NK-92 treated with Interleukin-12 subunit alpha and Interleukin-12 subunit beta, amount 100 ng/mL, for 24 hours (cell line): ENCODE measurements at regions not wholly inside any gene's neighbourhood (a gene's known extent, or its start where the extent isn't known, plus 50 kb on each side); places are given as distances from the start of the nearest gene placed in this dataset.
A peak's percentile ranks its signal among the peaks of the same experiment; 100 is the strongest.
"Not testable (repeated sequence)": the region's sequence is repeated elsewhere in the genome, so short reads cannot be mapped to it uniquely, and the experiment has no call there.

Source experiments
- DNase-seq: peaks from one replicate; lab custom pipeline; 2025; lab: John Stamatoyannopoulos, UW

- DNase-seq = no peak
Observed at GRCh38 chr12:107590814-107591375, 94.7 kb upstream of the PWP1 start.

DNA sequence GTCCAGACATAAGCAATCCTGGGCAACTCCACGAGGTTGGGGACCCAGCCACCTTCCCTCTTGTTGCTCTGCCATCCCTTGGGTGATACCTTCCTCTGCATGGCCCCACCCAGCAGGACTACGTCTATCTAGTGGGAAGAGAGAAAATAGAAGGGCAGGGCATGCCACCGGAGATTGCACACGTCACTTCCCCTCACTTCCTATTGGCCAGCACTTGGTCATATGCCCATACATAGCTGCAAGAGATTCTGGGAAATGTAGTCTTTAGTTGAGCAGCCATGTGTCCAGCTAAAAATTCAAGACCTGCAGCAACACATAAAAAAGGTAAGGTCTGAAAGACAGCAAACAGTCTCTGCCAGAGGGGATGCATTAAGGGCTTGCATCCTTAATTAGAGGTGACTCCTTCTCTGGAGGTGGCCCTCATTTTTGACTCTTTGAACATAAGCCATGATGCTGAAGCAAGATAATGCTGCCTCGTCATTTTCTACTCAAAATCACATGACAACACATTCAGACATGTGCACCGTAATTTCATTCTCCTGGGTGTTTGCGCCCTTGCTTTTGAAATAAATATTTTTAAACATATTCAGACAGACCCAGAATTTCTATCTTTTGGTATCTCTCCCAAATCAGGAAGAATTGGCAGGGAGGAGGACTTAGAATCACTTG lies 91.8 kb upstream of the PWP1 start:
- no peak for DNase-seq

DNA sequence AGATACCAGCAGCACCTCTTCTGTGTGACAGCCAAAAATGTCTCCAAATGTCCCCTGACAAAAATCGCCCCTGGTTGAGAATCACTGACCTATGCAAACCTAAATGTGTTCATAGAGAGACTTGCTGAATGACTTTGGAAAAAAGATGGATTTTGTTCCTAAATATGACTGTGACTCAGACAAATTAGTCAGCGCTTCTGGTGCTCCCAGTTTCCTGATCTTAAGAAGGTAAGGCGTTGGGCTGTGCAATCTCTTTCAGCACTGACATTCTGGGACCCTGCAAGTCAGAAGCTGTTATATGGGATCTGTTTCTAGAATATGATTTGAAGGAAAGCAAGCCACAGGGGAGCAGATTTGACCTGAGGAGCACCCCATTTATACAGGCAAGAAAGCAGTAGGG lies 90.6 kb upstream of the PWP1 start:
- no peak for DNase-seq

GRCh38 chr12:107597695-107598410 lies 87.7 kb upstream of the PWP1 start:
- DNase-seq = peak; percentile 8

GRCh38 chr12:107598906-107599305 lies 86.7 kb upstream of the PWP1 start:
- DNase-seq = no peak

DNA sequence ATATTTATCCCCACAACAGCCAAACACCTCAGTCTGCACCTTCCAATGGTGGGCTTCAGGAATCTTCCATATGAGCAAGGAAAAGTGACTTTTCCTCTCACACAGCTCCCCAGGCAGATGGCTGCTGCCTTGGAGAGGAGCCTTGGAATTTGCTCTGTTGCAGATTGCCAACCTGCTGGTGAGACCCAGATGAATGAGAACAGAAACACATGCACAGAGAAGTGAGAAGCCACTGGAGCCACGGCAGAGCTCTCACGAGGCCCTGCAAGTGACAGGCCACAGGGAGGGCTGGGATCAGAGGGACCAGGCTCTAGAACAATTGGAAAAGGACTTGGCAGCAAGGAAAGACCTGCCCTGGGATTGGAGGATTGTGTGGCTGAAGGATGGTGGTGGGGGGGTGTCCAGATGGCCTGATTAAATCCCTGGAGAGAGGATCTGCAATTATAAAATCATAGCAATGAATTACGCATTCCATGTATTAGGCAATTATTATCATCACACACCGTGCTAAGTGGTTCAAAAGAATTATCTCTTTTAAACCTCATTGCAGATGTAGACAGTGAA lies 84.9 kb upstream of the PWP1 start:
- no peak for DNase-seq

GRCh38 chr12:107602446-107602845 lies 83.2 kb upstream of the PWP1 start:
- DNase-seq = no peak

GRCh38 chr12:107605293-107605692 lies 80.3 kb upstream of the PWP1 start:
- no peak for DNase-seq

- peak; percentile 70 for DNase-seq
Observed at GRCh38 chr12:107607464-107608392, 77.9 kb upstream of the PWP1 start.

DNA sequence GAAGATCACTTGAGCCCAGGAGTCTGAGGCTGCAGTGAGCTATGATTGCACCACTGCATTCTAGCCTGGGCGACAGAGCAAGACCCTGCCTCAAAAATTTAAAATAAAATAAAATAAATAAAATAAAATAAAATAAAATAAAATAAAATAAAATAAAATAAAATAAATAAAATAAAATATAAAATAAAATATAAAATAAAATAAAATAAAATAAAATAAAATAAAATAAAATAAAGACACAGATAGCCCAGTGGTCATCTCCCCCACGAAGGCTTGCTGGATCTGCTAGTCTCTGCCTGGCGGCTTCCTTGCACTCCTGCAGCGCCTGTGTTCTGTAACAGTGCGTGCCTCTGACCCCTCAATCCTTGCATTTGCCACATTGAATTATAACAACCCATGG lies 76.8 kb upstream of the PWP1 start:
- DNase-seq = not testable (repeated sequence)

DNA sequence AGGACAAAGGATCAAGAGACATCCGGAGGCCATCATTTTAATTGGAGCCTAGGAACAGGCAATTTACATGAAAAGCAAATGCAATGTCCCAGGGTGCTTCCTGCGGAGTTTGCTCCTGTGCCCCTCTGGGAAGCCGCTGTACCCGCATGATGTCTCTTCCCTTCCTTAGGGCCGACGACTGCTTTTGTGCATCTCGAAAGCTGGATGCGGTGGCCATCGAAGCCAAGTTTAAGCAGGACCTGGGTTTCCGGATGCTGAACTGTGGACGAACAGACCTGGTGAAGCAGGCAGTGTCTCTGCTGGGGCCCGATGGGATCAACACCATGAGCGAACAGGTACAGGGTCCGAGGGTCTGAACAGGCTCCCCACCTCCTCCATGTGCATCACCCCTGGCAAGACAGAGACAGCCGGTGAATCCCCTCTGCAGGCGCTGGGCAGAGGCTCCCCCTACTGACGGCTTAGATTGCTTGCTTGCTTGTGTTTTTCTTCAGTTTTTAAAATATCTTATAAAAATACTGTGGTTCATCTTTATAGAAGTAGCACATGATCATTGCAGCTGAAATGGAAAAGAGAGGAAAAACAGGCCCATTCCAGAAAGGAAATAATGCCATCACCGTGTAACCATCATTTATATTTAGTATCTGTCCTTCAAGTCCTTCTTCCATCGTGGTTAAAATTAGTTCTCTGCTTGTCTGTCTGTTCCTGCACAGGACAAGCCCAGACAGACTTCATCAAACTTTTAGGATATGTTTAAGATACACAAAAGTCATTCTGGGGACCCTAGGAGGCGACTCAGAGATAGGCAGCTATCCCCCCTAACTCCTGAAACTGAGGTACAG lies 75.4 kb upstream of the PWP1 start:
- no peak for DNase-seq

GRCh38 chr12:107612508-107612907 lies 73.1 kb upstream of the PWP1 start:
- no peak for DNase-seq

- DNase-seq = no peak
Observed at GRCh38 chr12:107616941-107617340, 68.7 kb upstream of the PWP1 start.

DNA sequence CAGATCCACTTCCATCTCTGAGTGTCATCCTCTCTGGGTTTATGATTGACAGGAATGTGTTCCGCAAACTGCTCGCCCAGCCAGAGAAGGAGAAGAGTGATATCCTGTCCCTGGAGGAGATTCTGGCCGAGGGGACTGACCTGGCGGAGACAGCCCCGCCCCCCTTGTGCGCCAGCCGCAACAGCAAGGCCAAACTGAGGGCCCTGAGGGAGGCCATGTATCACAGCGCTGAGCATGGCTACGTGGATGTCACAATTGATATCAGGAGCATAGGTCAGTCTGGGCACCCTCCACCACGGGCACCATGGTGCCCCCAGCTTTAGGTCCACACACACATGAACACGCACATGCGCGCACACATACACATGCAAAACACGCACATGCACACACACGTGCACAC lies 67.5 kb upstream of the PWP1 start:
- DNase-seq = no peak

DNA sequence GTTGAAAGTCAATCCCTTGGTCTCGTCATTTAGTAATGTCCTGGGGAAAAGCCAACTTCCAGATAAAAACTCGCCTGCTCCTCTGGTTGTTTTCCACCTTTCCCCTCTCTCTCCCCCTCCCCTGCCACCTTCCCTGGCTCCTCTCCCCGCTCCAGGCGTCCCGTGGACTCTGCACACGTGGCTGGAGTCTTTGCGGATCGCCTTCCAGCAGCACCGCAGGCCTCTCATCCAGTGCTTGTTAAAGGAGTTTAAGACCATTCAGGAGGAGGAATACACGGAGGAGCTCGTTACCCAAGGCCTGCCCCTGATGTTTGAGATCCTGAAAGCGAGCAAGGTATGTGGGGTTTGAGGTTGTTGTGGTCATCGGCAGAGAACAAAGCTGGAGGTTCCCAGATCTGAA lies 65.8 kb upstream of the PWP1 start:
- no peak for DNase-seq

DNA sequence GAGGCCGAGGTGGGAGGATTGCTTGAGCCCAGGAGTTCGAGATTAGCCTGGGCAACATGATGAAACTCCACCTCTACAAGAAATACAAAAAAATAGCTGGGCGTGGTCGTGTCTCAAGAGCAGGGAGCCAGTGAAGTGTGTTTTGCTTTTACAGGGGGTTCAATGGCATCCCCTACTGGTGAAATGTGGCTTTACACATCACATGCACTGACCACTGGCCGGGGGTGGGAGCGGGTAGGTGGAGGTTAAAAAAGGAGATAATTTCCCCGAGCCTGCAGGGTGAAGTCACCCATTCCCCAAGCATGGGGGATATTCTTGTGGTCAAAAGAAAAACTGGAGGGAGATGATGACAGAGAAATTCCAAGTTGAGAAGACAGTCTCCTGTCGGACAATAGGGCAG lies 63.6 kb upstream of the PWP1 start:
- no peak for DNase-seq

DNA sequence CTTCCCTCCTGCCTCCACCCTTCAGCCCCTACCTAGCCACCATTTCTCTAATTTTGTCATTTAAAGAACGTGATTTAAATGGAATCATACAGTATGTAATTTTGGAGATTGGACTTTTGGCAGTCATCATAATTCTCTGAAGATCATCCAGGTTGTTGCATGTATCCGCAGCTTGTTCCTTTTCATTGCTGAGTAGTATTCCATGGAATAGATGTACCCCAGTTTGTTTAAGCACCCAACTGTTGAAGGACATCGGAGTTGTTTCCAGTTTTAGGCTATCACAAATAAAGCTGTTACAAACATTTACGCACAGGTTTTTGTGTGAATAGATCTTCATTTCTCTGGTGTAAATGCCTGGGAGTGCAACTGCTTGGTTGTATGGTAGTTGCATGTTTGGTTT lies 61.1 kb upstream of the PWP1 start:
- no peak for DNase-seq

- no peak for DNase-seq
Observed at GRCh38 chr12:107631715-107632114, 53.9 kb upstream of the PWP1 start.

- no peak for DNase-seq
Observed at GRCh38 chr12:107632246-107632645, 53.4 kb upstream of the PWP1 start.

GRCh38 chr12:107634530-107634929 lies 51.1 kb upstream of the PWP1 start:
- DNase-seq = no peak

DNA sequence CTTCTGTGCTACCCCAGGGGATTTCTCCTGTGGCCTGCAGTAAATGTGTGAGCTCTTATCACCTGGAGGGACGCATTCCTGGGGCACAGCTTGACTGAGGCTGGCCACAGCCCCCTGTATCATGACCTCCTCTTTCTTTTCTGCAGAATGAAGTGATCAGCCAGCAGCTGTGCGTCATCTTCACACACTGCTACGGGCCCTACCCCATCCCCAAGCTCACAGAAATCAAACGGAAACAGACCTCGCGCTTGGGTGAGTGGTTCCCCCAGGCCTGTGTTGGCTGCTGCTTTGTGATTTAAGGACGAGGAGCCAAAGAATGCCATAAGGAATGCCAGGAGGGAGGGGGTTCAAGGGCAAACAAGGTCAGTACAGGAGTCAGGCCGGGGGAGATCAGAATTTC lies 50.5 kb upstream of the PWP1 start:
- DNase-seq = no peak
